GM23338 (cell line): ENCODE measurements at regions not wholly inside any gene's neighbourhood (a gene's known extent, or its start where the extent isn't known, plus 50 kb on each side); places are given as distances from the start of the nearest gene placed in this dataset.

Source experiments
- EZH2 ChIP-seq: fragments of 200-600 bp; sonication (generic); IDR thresholded peaks from one replicate; pipeline ENCODE4 v1.8.0; 2017; ENCODE audit warnings: antibody characterized with exemption, mild to moderate bottlenecking, low read depth; ENCODE audit not compliant: unreplicated experiment
- EZH2phosphoT487 ChIP-seq: fragments of 200-600 bp; sonication (generic); IDR thresholded peaks from one replicate; pipeline ENCODE4 v1.8.1; 2018; ENCODE audit warnings: antibody characterized with exemption; ENCODE audit not compliant: unreplicated experiment
- JUNB ChIP-seq: IDR thresholded peaks from one replicate; pipeline ENCODE4 v1.6.1; 2016; ENCODE audit warnings: antibody characterized with exemption; ENCODE audit not compliant: unreplicated experiment
- POLR2AphosphoS5 ChIP-seq: IDR thresholded peaks from 2 replicates; pipeline ENCODE4 v1.6.1; 2016; ENCODE audit warnings: antibody characterized with exemption, low read depth
- TF ChIP-seq, protein P1 (sequence below), 2 experiments: fragments of 200-600 bp in 1 of 2; sonication (generic) in 1 of 2; conservative IDR thresholded peaks; 2 replicates each; pipeline versions ENCODE4 v1.5.1 to v1.6.1; 2016 to 2017; ENCODE audit warnings: antibody characterized with exemption in 2 of 2, low read depth in 2 of 2, mild to moderate bottlenecking in 2 of 2, moderate library complexity in 1 of 2
- TF ChIP-seq, protein P2 (sequence below): IDR thresholded peaks from one replicate; pipeline ENCODE4 v1.6.1; 2018; ENCODE audit warnings: antibody characterized with exemption; ENCODE audit not compliant: unreplicated experiment

DNA sequence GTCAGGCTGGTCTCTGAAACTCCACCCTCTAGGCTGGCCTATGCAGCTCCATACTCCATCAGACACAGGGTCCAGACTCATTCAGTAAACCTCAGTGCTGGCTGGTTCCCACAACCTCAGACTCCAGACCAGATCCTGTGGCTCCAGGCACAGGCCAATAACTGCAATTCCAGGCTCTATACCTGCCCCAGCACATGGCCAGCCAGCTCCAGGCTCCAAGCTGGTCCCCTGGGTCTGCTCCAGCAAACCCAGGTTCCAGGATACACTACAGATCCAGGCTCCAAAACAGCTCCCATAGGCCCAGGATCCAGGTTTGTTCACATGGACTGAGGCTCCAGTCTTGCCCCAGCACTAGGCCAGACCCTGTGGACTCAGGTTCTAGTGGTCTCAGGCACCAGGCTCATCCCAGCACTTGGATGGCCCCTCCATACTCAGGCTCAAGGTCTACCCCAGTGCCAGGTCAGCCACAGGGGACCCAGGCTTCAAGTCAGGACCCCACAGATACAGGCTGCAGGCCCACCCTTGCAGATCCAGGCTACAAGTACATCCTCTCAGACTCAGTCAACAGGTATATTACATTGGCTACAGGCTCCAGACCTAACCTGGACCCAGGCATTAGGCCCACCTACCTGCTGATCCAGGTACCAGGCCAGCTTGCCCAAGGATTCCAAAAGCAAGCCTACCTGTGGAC, 117.6 kb upstream of the TMEM170B start:
- TF ChIP-seq, protein P1, sequence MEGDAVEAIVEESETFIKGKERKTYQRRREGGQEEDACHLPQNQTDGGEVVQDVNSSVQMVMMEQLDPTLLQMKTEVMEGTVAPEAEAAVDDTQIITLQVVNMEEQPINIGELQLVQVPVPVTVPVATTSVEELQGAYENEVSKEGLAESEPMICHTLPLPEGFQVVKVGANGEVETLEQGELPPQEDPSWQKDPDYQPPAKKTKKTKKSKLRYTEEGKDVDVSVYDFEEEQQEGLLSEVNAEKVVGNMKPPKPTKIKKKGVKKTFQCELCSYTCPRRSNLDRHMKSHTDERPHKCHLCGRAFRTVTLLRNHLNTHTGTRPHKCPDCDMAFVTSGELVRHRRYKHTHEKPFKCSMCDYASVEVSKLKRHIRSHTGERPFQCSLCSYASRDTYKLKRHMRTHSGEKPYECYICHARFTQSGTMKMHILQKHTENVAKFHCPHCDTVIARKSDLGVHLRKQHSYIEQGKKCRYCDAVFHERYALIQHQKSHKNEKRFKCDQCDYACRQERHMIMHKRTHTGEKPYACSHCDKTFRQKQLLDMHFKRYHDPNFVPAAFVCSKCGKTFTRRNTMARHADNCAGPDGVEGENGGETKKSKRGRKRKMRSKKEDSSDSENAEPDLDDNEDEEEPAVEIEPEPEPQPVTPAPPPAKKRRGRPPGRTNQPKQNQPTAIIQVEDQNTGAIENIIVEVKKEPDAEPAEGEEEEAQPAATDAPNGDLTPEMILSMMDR (conservative IDR thresholded peaks at IDR 0.05; ENCODE audit: low read depth in 2 of 2), result no peak
- TF ChIP-seq POLR2AphosphoS5 (no peak), JUNB (no peak), EZH2 (no peak), EZH2phosphoT487 (no peak)
- TF ChIP-seq, protein P2, sequence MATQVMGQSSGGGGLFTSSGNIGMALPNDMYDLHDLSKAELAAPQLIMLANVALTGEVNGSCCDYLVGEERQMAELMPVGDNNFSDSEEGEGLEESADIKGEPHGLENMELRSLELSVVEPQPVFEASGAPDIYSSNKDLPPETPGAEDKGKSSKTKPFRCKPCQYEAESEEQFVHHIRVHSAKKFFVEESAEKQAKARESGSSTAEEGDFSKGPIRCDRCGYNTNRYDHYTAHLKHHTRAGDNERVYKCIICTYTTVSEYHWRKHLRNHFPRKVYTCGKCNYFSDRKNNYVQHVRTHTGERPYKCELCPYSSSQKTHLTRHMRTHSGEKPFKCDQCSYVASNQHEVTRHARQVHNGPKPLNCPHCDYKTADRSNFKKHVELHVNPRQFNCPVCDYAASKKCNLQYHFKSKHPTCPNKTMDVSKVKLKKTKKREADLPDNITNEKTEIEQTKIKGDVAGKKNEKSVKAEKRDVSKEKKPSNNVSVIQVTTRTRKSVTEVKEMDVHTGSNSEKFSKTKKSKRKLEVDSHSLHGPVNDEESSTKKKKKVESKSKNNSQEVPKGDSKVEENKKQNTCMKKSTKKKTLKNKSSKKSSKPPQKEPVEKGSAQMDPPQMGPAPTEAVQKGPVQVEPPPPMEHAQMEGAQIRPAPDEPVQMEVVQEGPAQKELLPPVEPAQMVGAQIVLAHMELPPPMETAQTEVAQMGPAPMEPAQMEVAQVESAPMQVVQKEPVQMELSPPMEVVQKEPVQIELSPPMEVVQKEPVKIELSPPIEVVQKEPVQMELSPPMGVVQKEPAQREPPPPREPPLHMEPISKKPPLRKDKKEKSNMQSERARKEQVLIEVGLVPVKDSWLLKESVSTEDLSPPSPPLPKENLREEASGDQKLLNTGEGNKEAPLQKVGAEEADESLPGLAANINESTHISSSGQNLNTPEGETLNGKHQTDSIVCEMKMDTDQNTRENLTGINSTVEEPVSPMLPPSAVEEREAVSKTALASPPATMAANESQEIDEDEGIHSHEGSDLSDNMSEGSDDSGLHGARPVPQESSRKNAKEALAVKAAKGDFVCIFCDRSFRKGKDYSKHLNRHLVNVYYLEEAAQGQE, result no peak
